ENCODE measurements at regions not wholly inside any gene's neighbourhood (a gene's known extent, or its start where the extent isn't known, plus 50 kb on each side); places are given as distances from the start of the nearest gene placed in this dataset.

DNA sequence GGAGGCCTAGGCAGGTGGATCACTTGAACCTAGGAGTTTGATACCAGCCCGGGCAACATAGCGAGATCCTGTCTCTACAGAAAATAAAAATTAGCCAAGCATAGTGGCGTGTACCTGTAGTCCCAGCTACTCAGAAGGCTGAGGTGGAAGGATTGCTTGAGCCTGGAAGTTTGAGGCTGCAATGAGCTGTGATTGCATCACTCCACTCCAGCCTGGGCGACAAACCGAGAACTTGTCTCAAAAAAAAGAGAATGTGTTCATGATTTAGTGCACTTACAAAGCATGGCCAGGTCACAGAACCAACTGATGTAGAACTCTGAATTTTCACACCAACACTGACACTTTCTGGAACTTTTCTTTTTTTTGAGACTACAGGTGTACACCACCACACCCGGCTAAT is 182.7 kb downstream of the ZFP64 start:
- no peaks in the 10 kb centered on the region for H3K36me3 Mint-ChIP-seq
- H3K9me3 ChIP-seq (replicated peaks in 1 of 2; ENCODE audit: control insufficient read depth in 1 of 2, insufficient read depth in 1 of 2, low read length in 2 of 2): peaks cover 0 to 7% of the 10 kb centered on the region in 2 donors
- H3K36me3 ChIP-seq (replicated peaks in 1 of 2; ENCODE audit: control insufficient read depth in 1 of 2, insufficient read depth in 2 of 2, low read length in 2 of 2): no peaks in the 10 kb centered on the region
- H3K9me3 Mint-ChIP-seq: peaks cover 3 to 15% (median 7%) of the 10 kb centered on the region in 7 donors
- no peak for DNase-seq
- H3K9ac ChIP-seq (ENCODE audit: insufficient read depth, low read length, poor library complexity, severe bottlenecking): no peak overlapping the region
- H2AFZ ChIP-seq (ENCODE audit: insufficient read depth, low read depth, low read length, poor library complexity, severe bottlenecking): no peak overlapping the region
- H3K4me3 ChIP-seq (replicated peaks in 1 of 3; ENCODE audit: low read depth in 2 of 3, low read length in 3 of 3): no peak overlapping the region
- no peaks in the 10 kb centered on the region for H3K27me3 ChIP-seq (ENCODE audit: control insufficient read depth in 2 of 2, insufficient read depth in 2 of 2, low read length in 2 of 2)
- H3K4me1 Mint-ChIP-seq: peaks cover 12% of the 10 kb centered on the region
- H3K4me3 Mint-ChIP-seq: no peak overlapping the region
- WGBS (ENCODE audit: insufficient coverage): 73% methylated on average over 5 of the region's 6 CpGs
- H3K27ac Mint-ChIP-seq: no peak overlapping the region
- intact Hi-C loops (cut with micrococcal nuclease): no loop called here
- H3K27me3 Mint-ChIP-seq (ENCODE audit: low read depth in 3 of 3): peaks cover 0 to 4% (median 3%) of the 10 kb centered on the region in 3 donors
- H3K4me2 ChIP-seq (replicated peaks; ENCODE audit: extremely low read depth, low read length, poor library complexity, severe bottlenecking): no peak overlapping the region
- peaks cover 6 to 7% of the 10 kb centered on the region in 2 donors for H3K4me1 ChIP-seq (ENCODE audit: control insufficient read depth in 1 of 2, insufficient read depth in 2 of 2, low read length in 2 of 2)
- TF ChIP-seq, protein P1, sequence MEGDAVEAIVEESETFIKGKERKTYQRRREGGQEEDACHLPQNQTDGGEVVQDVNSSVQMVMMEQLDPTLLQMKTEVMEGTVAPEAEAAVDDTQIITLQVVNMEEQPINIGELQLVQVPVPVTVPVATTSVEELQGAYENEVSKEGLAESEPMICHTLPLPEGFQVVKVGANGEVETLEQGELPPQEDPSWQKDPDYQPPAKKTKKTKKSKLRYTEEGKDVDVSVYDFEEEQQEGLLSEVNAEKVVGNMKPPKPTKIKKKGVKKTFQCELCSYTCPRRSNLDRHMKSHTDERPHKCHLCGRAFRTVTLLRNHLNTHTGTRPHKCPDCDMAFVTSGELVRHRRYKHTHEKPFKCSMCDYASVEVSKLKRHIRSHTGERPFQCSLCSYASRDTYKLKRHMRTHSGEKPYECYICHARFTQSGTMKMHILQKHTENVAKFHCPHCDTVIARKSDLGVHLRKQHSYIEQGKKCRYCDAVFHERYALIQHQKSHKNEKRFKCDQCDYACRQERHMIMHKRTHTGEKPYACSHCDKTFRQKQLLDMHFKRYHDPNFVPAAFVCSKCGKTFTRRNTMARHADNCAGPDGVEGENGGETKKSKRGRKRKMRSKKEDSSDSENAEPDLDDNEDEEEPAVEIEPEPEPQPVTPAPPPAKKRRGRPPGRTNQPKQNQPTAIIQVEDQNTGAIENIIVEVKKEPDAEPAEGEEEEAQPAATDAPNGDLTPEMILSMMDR (IDR thresholded peaks at IDR 0.05): no peak
- no peaks in the 10 kb centered on the region for H4K20me1 ChIP-seq (ENCODE audit: insufficient read depth, low read length)
- no peak overlapping the region for H3K27ac ChIP-seq (ENCODE audit: low read depth in 1 of 2, low read length in 2 of 2)
- no peaks in the 10 kb centered on the region for H3K79me2 ChIP-seq (ENCODE audit: insufficient read depth, low read length)

DNA sequence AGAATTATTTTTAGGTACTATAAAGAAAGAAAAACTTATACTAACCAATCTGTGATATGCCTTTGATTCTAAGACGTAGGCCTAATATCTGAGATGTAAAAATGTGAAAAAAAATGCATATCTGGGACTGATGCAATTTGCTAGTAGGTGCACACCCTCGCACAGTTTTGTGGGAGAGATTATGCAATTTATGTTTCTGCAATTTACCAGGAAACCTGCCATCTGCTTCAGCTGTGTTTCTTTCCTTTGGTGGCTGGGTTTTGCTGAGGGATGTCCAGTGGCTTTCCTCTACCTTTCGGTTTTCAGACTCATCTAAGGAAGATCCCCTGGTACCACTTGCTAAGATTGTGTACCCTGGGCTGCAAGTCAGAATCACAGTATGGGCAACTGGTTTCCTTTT is 186.9 kb downstream of the ZFP64 start:
- peaks cover 0 to 3% (median 0%) of the 10 kb centered on the region in 7 donors for H3K9me3 Mint-ChIP-seq
- H3K4me3 Mint-ChIP-seq: no peak overlapping the region
- H3K4me1 Mint-ChIP-seq: peaks cover 16% of the 10 kb centered on the region
- Histone ChIP-seq H3K79me2 (ENCODE audit: insufficient read depth, low read length) (no peaks in the 10 kb centered on the region), H3K4me1 (ENCODE audit: control insufficient read depth in 1 of 2, insufficient read depth in 2 of 2, low read length in 2 of 2) (peaks cover 6 to 7% of the 10 kb centered on the region in 2 donors), H3K36me3 (replicated peaks in 1 of 2; ENCODE audit: control insufficient read depth in 1 of 2, insufficient read depth in 2 of 2, low read length in 2 of 2) (no peaks in the 10 kb centered on the region), H4K20me1 (ENCODE audit: insufficient read depth, low read length) (no peaks in the 10 kb centered on the region), H3K4me3 (replicated peaks in 1 of 3; ENCODE audit: low read depth in 2 of 3, low read length in 3 of 3) (no peak overlapping the region), H3K27me3 (ENCODE audit: control insufficient read depth in 2 of 2, insufficient read depth in 2 of 2, low read length in 2 of 2) (no peaks in the 10 kb centered on the region), H3K27ac (ENCODE audit: low read depth in 1 of 2, low read length in 2 of 2) (no peak overlapping the region), H3K4me2 (replicated peaks; ENCODE audit: extremely low read depth, low read length, poor library complexity, severe bottlenecking) (no peak overlapping the region), H3K9ac (ENCODE audit: insufficient read depth, low read length, poor library complexity, severe bottlenecking) (no peak overlapping the region), H2AFZ (ENCODE audit: insufficient read depth, low read depth, low read length, poor library complexity, severe bottlenecking) (no peak overlapping the region), H3K9me3 (replicated peaks in 1 of 2; ENCODE audit: control insufficient read depth in 1 of 2, insufficient read depth in 1 of 2, low read length in 2 of 2) (no peaks in the 10 kb centered on the region)
- peak overlapping the region in 1 of 7 donors; percentile 69 for H3K27ac Mint-ChIP-seq
- peaks cover 0 to 4% (median 3%) of the 10 kb centered on the region in 3 donors for H3K27me3 Mint-ChIP-seq (ENCODE audit: low read depth in 3 of 3)
- TF ChIP-seq, protein P1 (IDR thresholded peaks at IDR 0.05): no peak
- no peak for DNase-seq
- no CpG with 5 or more reads among the region's 3 CpGs for WGBS (ENCODE audit: insufficient coverage)
- intact Hi-C loops (cut with micrococcal nuclease): no loop called here
- no peaks in the 10 kb centered on the region for H3K36me3 Mint-ChIP-seq
